Rectal smooth muscle tissue (tissue), 1 donor: ENCODE measurements at regions not wholly inside any gene's neighbourhood (a gene's known extent, or its start where the extent isn't known, plus 50 kb on each side); places are given as distances from the start of the nearest gene placed in this dataset.
A peak's percentile ranks its signal among the peaks of the same experiment; 100 is the strongest.

Experiments used
- H3K27ac ChIP-seq: one replicate; pipeline ENCODE4 v1.7.0; 2013; ENCODE audit warnings: low read depth, low read length, inconsistent platforms
- H3K27me3 ChIP-seq: one replicate; pipeline ENCODE4 v1.7.0; 2013; ENCODE audit warnings: low read length; ENCODE audit not compliant: control insufficient read depth, insufficient read depth
- H3K36me3 ChIP-seq: one replicate; pipeline ENCODE4 v1.7.0; 2013; ENCODE audit warnings: low read length; ENCODE audit not compliant: control insufficient read depth, insufficient read depth
- H3K4me1 ChIP-seq: one replicate; pipeline ENCODE4 v1.7.0; 2013; ENCODE audit warnings: low read length; ENCODE audit not compliant: control insufficient read depth, insufficient read depth
- H3K4me3 ChIP-seq: one replicate; pipeline ENCODE4 v1.7.0; 2013; ENCODE audit warnings: low read length
- H3K9ac ChIP-seq: one replicate; pipeline ENCODE4 v1.7.0; 2013; ENCODE audit warnings: low read length

- H3K4me3 ChIP-seq: no peak overlapping the region
- H3K9ac ChIP-seq: no peak overlapping the region
- no peaks in the 10 kb centered on the region for H3K27me3 ChIP-seq
- no peaks in the 10 kb centered on the region for H3K36me3 ChIP-seq
- H3K27ac ChIP-seq: no peak overlapping the region
- no peaks in the 10 kb centered on the region for H3K4me1 ChIP-seq
Observed at GRCh38 chr7:42380401-42380800, 143.4 kb upstream of the GLI3 start.

- no peaks in the 10 kb centered on the region for H3K36me3 ChIP-seq
- no peak overlapping the region for H3K4me3 ChIP-seq
- no peak overlapping the region for H3K27ac ChIP-seq
- H3K4me1 ChIP-seq: no peaks in the 10 kb centered on the region
- H3K9ac ChIP-seq: no peak overlapping the region
- H3K27me3 ChIP-seq: no peaks in the 10 kb centered on the region
Observed at GRCh38 chr7:42378149-42378548, 141.1 kb upstream of the GLI3 start.

- Histone ChIP-seq H3K4me1 (no peaks in the 10 kb centered on the region), H3K27me3 (no peaks in the 10 kb centered on the region), H3K9ac (no peak overlapping the region), H3K27ac (no peak overlapping the region), H3K36me3 (no peaks in the 10 kb centered on the region), H3K4me3 (no peak overlapping the region)
Observed at GRCh38 chr7:42373285-42373684, 136.3 kb upstream of the GLI3 start.

GRCh38 chr7:42372479-42372878 lies 135.5 kb upstream of the GLI3 start:
- no peak overlapping the region for H3K27ac ChIP-seq
- H3K4me3 ChIP-seq: no peak overlapping the region
- no peaks in the 10 kb centered on the region for H3K36me3 ChIP-seq
- H3K27me3 ChIP-seq: no peaks in the 10 kb centered on the region
- no peaks in the 10 kb centered on the region for H3K4me1 ChIP-seq
- H3K9ac ChIP-seq: no peak overlapping the region

GRCh38 chr7:42359946-42360345 lies 122.9 kb upstream of the GLI3 start:
- Histone ChIP-seq H3K4me1 (no peaks in the 10 kb centered on the region), H3K27me3 (no peaks in the 10 kb centered on the region), H3K9ac (no peak overlapping the region), H3K4me3 (no peak overlapping the region), H3K36me3 (no peaks in the 10 kb centered on the region), H3K27ac (no peak overlapping the region)

- H3K27me3 ChIP-seq: no peaks in the 10 kb centered on the region
- no peak overlapping the region for H3K4me3 ChIP-seq
- no peaks in the 10 kb centered on the region for H3K36me3 ChIP-seq
- H3K4me1 ChIP-seq: peaks cover 14% of the 10 kb centered on the region
- H3K9ac ChIP-seq: no peak overlapping the region
- H3K27ac ChIP-seq: peak overlapping the region; percentile 10
Observed at GRCh38 chr7:42351316-42351935, 114.4 kb upstream of the GLI3 start.

GRCh38 chr7:42350801-42351200 lies 113.8 kb upstream of the GLI3 start:
- H3K9ac ChIP-seq: no peak overlapping the region
- H3K27me3 ChIP-seq: no peaks in the 10 kb centered on the region
- H3K27ac ChIP-seq: no peak overlapping the region

GRCh38 chr7:42348631-42349030 lies 111.6 kb upstream of the GLI3 start:
- Histone ChIP-seq H3K4me1 (peaks cover 14% of the 10 kb centered on the region), H3K27ac (peak overlapping the region; percentile 22), H3K36me3 (no peaks in the 10 kb centered on the region), H3K4me3 (no peak overlapping the region), H3K27me3 (no peaks in the 10 kb centered on the region), H3K9ac (no peak overlapping the region)

More at GRCh38 chr7:42350801-42351200, 113.8 kb upstream of the GLI3 start:
- H3K36me3 ChIP-seq: no peaks in the 10 kb centered on the region
- peaks cover 14% of the 10 kb centered on the region for H3K4me1 ChIP-seq
- H3K4me3 ChIP-seq: no peak overlapping the region

GRCh38 chr7:42348071-42348470 lies 111.1 kb upstream of the GLI3 start:
- Histone ChIP-seq H3K36me3 (no peaks in the 10 kb centered on the region), H3K4me1 (peaks cover 14% of the 10 kb centered on the region), H3K27me3 (no peaks in the 10 kb centered on the region), H3K27ac (peak overlapping the region; percentile 22), H3K4me3 (no peak overlapping the region), H3K9ac (no peak overlapping the region)

GRCh38 chr7:42347616-42348015 lies 110.6 kb upstream of the GLI3 start:
- Histone ChIP-seq H3K36me3 (no peaks in the 10 kb centered on the region), H3K4me3 (no peak overlapping the region), H3K4me1 (peaks cover 14% of the 10 kb centered on the region), H3K27me3 (no peaks in the 10 kb centered on the region), H3K27ac (no peak overlapping the region), H3K9ac (no peak overlapping the region)

- H3K27me3 ChIP-seq: no peaks in the 10 kb centered on the region
- peaks cover 16% of the 10 kb centered on the region for H3K4me1 ChIP-seq
- no peak overlapping the region for H3K4me3 ChIP-seq
- no peak overlapping the region for H3K9ac ChIP-seq
- no peaks in the 10 kb centered on the region for H3K36me3 ChIP-seq
- no peak overlapping the region for H3K27ac ChIP-seq
Observed at GRCh38 chr7:42345478-42346299, 108.7 kb upstream of the GLI3 start.

- Histone ChIP-seq H3K9ac (no peak overlapping the region), H3K27ac (no peak overlapping the region), H3K4me3 (no peak overlapping the region), H3K27me3 (no peaks in the 10 kb centered on the region), H3K4me1 (peaks cover 13% of the 10 kb centered on the region), H3K36me3 (no peaks in the 10 kb centered on the region)
Observed at GRCh38 chr7:42344198-42344755, 107.3 kb upstream of the GLI3 start.
